ENCODE measurements at regions not wholly inside any gene's neighbourhood (a gene's known extent, or its start where the extent isn't known, plus 50 kb on each side); places are given as distances from the start of the nearest gene placed in this dataset.
"Not testable (repeated sequence)": the region's sequence is repeated elsewhere in the genome, so short reads cannot be mapped to it uniquely, and the experiment has no call there.

- no peak overlapping the region for H3K4me3 ChIP-seq (ENCODE audit: low read depth, low read length)
- TF ChIP-seq, protein P1, sequence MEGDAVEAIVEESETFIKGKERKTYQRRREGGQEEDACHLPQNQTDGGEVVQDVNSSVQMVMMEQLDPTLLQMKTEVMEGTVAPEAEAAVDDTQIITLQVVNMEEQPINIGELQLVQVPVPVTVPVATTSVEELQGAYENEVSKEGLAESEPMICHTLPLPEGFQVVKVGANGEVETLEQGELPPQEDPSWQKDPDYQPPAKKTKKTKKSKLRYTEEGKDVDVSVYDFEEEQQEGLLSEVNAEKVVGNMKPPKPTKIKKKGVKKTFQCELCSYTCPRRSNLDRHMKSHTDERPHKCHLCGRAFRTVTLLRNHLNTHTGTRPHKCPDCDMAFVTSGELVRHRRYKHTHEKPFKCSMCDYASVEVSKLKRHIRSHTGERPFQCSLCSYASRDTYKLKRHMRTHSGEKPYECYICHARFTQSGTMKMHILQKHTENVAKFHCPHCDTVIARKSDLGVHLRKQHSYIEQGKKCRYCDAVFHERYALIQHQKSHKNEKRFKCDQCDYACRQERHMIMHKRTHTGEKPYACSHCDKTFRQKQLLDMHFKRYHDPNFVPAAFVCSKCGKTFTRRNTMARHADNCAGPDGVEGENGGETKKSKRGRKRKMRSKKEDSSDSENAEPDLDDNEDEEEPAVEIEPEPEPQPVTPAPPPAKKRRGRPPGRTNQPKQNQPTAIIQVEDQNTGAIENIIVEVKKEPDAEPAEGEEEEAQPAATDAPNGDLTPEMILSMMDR (conservative IDR thresholded peaks at IDR 0.05; ENCODE audit: low read depth, low read length) = no peak
- no peak for DNase-seq (ENCODE audit: low read depth)
Measured at GRCh38 chr16:26721290-26721689, 345.4 kb upstream of the C16orf82 start.

- not testable (repeated sequence) for H3K4me3 ChIP-seq (ENCODE audit: low read depth, low read length); DNase-seq (ENCODE audit: low read depth)
Measured at GRCh38 chr16:26721957-26722356, 344.8 kb upstream of the C16orf82 start.

- H3K4me3 ChIP-seq (ENCODE audit: low read depth, low read length) = no peak overlapping the region
- no peak for DNase-seq (ENCODE audit: low read depth)
- TF ChIP-seq, protein P1 (conservative IDR thresholded peaks at IDR 0.05; ENCODE audit: low read depth, low read length) = no peak
Measured at GRCh38 chr16:26724189-26724588, 342.5 kb upstream of the C16orf82 start.

DNA sequence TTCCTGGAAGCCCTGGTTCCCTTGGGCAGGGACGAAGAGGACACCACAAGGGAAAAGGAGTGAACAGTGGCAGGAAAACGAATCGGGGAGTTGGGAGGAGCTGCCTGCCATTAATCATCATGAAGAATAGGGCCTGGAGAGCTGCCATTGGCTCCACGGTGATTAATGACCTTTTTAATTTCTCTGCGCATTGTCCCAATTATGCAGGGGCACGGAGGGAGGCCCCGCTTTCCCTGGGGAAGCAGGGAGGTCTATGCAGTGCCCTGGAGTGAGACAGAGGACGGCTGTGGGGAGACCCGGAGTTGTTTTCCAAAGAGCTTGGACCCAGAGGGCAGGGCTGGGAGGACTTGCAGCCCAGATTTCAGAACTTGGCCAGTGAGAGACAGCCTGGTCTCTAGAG, 338.9 kb upstream of the C16orf82 start:
- DNase-seq (ENCODE audit: low read depth) = no peak
- TF ChIP-seq, protein P1 (conservative IDR thresholded peaks at IDR 0.05; ENCODE audit: low read depth, low read length) = no peak
- H3K4me3 ChIP-seq (ENCODE audit: low read depth, low read length) = no peak overlapping the region

DNA sequence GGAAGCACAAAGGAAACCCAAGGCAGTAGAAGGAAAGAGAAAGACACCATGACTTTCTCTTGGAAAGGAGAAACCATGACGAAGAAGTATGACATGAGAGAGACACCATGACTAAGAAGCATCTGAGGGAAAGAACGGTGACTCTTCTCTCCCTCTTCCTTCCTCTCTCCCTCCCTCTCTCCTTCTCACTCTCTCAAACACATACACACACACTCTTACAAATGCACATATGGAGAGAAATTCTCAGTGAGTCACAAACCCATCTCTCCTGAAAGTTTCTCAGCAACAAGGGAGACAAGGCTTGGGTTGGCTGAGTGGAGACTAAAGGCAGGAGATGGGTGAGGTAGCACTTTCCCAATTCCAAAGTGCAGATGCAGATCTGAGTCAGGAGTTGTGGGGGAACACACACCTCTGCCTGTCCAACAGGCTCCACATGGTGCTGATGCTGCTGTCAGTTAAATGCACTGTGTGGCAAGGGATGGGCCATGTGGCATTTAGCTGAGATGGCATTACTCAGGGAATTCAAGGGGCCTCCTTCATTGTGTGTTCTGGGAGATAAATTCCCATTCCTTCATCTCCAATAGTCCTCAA, 336.7 kb upstream of the C16orf82 start:
- no peak overlapping the region for H3K4me3 ChIP-seq (ENCODE audit: low read depth, low read length)
- DNase-seq (ENCODE audit: low read depth) = no peak
- TF ChIP-seq, protein P1 (conservative IDR thresholded peaks at IDR 0.05; ENCODE audit: low read depth, low read length) = no peak

GRCh38 chr16:26731729-26732128, 335.0 kb upstream of the C16orf82 start:
- TF ChIP-seq, protein P1 (conservative IDR thresholded peaks at IDR 0.05; ENCODE audit: low read depth, low read length) = no peak
- no peak for DNase-seq (ENCODE audit: low read depth)
- no peak overlapping the region for H3K4me3 ChIP-seq (ENCODE audit: low read depth, low read length)

DNA sequence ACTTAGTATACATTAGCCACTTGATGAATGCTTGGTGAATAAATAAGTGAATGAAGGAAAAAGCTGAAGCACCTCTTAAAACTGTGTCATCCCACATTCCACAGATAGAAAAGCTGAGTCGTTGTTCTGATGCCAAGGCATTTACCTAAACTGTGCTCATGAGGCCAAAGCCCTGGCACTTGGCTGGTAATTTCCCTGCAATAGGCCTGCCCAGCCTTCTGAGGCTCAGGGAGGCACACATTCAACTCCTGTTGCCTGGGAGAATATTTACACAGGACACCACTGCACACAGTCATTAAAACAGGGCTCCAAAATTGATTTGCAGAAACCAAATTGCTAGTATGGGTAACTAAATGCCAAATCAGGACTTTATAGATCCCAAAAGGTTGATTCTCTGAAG, 333.0 kb upstream of the C16orf82 start:
- H3K4me3 ChIP-seq (ENCODE audit: low read depth, low read length) = no peak overlapping the region
- TF ChIP-seq, protein P1 (conservative IDR thresholded peaks at IDR 0.05; ENCODE audit: low read depth, low read length) = no peak
- no peak for DNase-seq (ENCODE audit: low read depth)
